KMS-11 (cell line): ENCODE measurements at regions not wholly inside any gene's neighbourhood (a gene's known extent, or its start where the extent isn't known, plus 50 kb on each side); places are given as distances from the start of the nearest gene placed in this dataset.

Experiments used
- H2AFZ ChIP-seq: fragments of 200-600 bp; sonication (generic); 2 replicates; pipeline ENCODE4 v1.6.1; 2016; ENCODE audit warnings: antibody characterized with exemption, mixed run types, low read depth
- H3K27ac ChIP-seq: fragments of 200-600 bp; sonication (generic); 2 replicates; pipeline ENCODE4 v1.6.1; 2016; ENCODE audit warnings: mild to moderate bottlenecking, mixed run types
- H3K27me3 ChIP-seq: fragments of 200-600 bp; sonication (generic); 2 replicates; pipeline ENCODE4 v1.6.1; 2017; ENCODE audit warnings: mild to moderate bottlenecking, low read depth, mixed run types, moderate library complexity; ENCODE audit not compliant: insufficient read depth
- H3K36me3 ChIP-seq: fragments of 200-600 bp; sonication (generic); 2 replicates; pipeline ENCODE4 v1.6.1; 2017; ENCODE audit warnings: mild to moderate bottlenecking, mixed run types; ENCODE audit not compliant: insufficient read depth
- H3K4me1 ChIP-seq: fragments of 200-600 bp; sonication (generic); 2 replicates; pipeline ENCODE4 v1.6.1; 2016; ENCODE audit warnings: mild to moderate bottlenecking, low read depth, mixed run types; ENCODE audit not compliant: poor library complexity, severe bottlenecking
- H3K4me2 ChIP-seq: fragments of 200-600 bp; sonication (generic); 2 replicates; pipeline ENCODE4 v1.7.0; 2016; ENCODE audit warnings: mild to moderate bottlenecking, mixed run types
- H3K4me3 ChIP-seq: fragments of 200-600 bp; sonication (generic); IDR thresholded peaks from 2 replicates; pipeline ENCODE4 v1.6.1; 2017; ENCODE audit warnings: low read depth, low read length, mixed read lengths; ENCODE audit not compliant: insufficient read depth
- H3K79me2 ChIP-seq: fragments of 200-600 bp; sonication (generic); 2 replicates; pipeline ENCODE4 v1.6.1; 2016; ENCODE audit warnings: low read depth, mixed run types; ENCODE audit not compliant: insufficient read depth
- H3K9ac ChIP-seq: fragments of 200-600 bp; sonication (generic); 2 replicates; pipeline ENCODE4 v1.6.1; 2016; ENCODE audit warnings: mild to moderate bottlenecking, mixed run types
- H4K20me1 ChIP-seq: fragments of 200-600 bp; sonication (generic); 2 replicates; pipeline ENCODE4 v1.6.1; 2016; ENCODE audit warnings: mild to moderate bottlenecking, mixed run types; ENCODE audit not compliant: insufficient read depth
- CTCF ChIP-seq: fragments of 200-600 bp; sonication (generic); conservative IDR thresholded peaks from 2 replicates; pipeline ENCODE4 v1.6.1; 2017; ENCODE audit warnings: low read depth, mild to moderate bottlenecking, antibody characterized with exemption, low read length, moderate library complexity, mixed read lengths

DNA sequence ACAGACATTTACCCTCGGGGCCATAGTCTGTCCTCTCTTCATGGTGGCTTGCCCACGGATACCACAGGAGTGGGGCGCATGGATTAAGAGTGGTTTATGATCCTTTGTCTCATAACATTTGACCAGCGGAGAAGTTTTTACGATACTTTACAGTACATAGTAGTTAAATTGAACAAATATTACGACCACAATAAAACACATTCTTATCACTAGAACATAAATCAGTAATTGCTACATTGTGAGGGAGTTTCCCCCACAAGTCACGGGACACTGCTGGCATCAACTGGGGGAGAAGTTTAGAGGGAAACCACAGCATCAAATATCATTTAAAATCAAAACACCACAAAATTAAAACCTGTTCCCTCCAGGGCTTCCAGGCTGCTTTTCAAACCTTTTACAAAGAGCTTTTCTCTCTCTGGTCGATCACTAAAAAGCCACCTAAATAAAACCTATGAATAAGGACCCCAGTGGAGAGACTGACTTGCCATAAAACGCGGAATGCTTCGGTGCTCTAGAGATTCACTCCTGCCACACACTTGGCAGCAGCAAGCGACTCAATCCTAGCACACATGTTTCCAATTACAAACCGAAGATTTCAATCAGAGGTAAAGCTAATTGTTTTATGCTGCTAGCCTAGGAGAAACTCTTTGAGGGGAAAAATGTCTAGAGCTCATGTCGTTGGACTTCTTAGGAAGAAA is 173.7 kb upstream of the HNRNPA3 start:
- Histone ChIP-seq H3K36me3 (no peaks in the 10 kb centered on the region), H3K27me3 (no peaks in the 10 kb centered on the region), H2AFZ (no peak overlapping the region), H3K9ac (no peak overlapping the region), H4K20me1 (no peaks in the 10 kb centered on the region), H3K4me1 (no peaks in the 10 kb centered on the region), H3K79me2 (no peaks in the 10 kb centered on the region), H3K27ac (no peak overlapping the region), H3K4me2 (no peak overlapping the region), H3K4me3 (no peak overlapping the region)
- TF ChIP-seq CTCF = no peak

DNA sequence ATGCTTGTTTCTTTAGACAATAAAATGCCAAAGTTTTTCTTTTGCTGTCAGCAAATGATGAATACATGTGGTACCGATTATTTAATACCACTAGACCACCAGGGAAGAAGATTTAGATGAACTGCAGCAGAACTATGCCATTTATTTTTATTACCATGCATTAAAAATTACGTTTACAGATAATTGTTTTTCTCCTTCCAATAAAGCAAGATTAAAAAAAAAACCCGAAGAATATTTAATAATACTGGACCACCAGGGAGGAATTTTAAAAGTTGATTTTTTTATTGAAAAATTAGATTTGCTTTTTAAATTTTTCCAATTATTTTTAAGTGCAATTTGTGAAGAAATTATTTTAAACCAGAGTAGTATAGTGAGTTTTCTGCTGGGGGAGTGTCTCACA is 170.3 kb upstream of the HNRNPA3 start:
- H3K4me3 ChIP-seq = no peak overlapping the region
- no peak overlapping the region for H2AFZ ChIP-seq
- no peak overlapping the region for H3K9ac ChIP-seq
- TF ChIP-seq CTCF = no peak
- no peak overlapping the region for H3K27ac ChIP-seq
- no peaks in the 10 kb centered on the region for H3K36me3 ChIP-seq
- no peaks in the 10 kb centered on the region for H3K79me2 ChIP-seq
- H3K4me2 ChIP-seq = no peak overlapping the region
- H3K27me3 ChIP-seq = no peaks in the 10 kb centered on the region
- no peaks in the 10 kb centered on the region for H4K20me1 ChIP-seq
- no peaks in the 10 kb centered on the region for H3K4me1 ChIP-seq

DNA sequence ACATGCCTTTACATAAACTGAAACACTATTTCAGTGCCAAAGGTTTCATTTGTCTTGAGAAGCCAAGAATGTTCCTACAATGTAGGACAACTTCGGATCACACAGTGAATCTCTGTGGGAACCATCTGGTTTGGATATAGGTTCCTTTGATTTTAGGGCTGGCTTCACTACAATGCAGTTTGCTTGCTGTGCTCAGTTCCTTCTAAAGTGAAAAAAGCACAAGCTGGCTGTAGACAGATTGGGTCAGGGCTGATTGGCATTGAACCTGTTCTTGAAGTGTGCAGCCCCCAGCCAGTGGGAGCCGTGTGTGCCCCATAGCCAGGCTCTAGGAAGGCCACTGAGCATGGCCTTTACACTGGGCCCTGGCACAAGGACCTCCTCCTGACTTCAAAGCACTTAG is 167.9 kb upstream of the HNRNPA3 start:
- Histone ChIP-seq H3K27ac (no peak overlapping the region), H3K4me2 (no peak overlapping the region), H3K4me3 (no peak overlapping the region), H3K79me2 (no peaks in the 10 kb centered on the region), H3K4me1 (no peaks in the 10 kb centered on the region), H3K36me3 (no peaks in the 10 kb centered on the region), H3K27me3 (no peaks in the 10 kb centered on the region), H3K9ac (no peak overlapping the region), H4K20me1 (no peaks in the 10 kb centered on the region), H2AFZ (no peak overlapping the region)
- TF ChIP-seq CTCF = no peak

DNA sequence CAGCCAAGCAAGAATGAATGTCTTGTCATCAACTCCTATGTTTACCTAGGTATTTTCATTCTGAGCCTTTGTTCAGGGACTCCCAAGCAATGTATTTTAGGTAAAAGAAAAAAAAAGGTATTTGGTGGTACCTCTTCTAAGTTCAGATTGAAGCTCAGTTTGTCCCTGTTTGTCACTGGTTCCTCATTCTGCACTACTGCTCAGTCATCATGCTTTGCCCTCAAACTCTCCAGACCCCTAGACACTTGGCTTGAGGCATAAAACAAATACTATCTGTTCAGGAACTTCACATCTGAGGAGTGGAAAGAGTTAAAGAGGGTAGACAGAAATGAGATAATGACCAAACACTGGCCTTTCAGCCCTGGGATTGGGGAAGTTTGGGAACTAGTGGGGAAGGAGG is 163.6 kb upstream of the HNRNPA3 start:
- Histone ChIP-seq H3K27me3 (no peaks in the 10 kb centered on the region), H3K36me3 (no peaks in the 10 kb centered on the region), H3K9ac (no peak overlapping the region), H3K27ac (no peak overlapping the region), H3K79me2 (no peaks in the 10 kb centered on the region), H3K4me3 (no peak overlapping the region), H3K4me1 (no peaks in the 10 kb centered on the region), H4K20me1 (no peaks in the 10 kb centered on the region), H2AFZ (no peak overlapping the region), H3K4me2 (no peak overlapping the region)
- TF ChIP-seq CTCF = no peak
